GM23338 (cell line): ENCODE measurements at regions not wholly inside any gene's neighbourhood (a gene's known extent, or its start where the extent isn't known, plus 50 kb on each side); places are given as distances from the start of the nearest gene placed in this dataset.

Experiments
- ATAC-seq: fragments of 200-7000 bp; cut with Tn5 transposase; 3 replicates; pipeline ENCODE4 v1.9.1; 2020
- DNase-seq: peaks from one replicate; pipeline ENCODE4 v3.0.0-alpha.2; 2015; ENCODE audit warnings: low spot score
- H2AFZ ChIP-seq: fragments of 200-600 bp; sonication (generic); 2 replicates; pipeline ENCODE4 v1.8.0; 2016; ENCODE audit warnings: antibody characterized with exemption, mild to moderate bottlenecking, moderate library complexity
- H3F3A ChIP-seq: fragments of 200-600 bp; sonication (generic); replicated peaks from 2 replicates; pipeline ENCODE4 v1.8.0; 2017; ENCODE audit warnings: antibody characterized with exemption, mixed run types, low read depth
- H3K27ac ChIP-seq: fragments of 200-600 bp; sonication (generic); 2 replicates; pipeline ENCODE4 v1.6.1; 2016; ENCODE audit warnings: low read depth
- H3K27me3 ChIP-seq: fragments of 200-600 bp; sonication (generic); 2 replicates; pipeline ENCODE4 v1.8.0; 2016; ENCODE audit warnings: mild to moderate bottlenecking, mixed run types, moderate library complexity; ENCODE audit not compliant: insufficient read depth
- H3K36me3 ChIP-seq: fragments of 200-600 bp; sonication (generic); 2 replicates; pipeline ENCODE4 v1.8.0; 2016; ENCODE audit warnings: mild to moderate bottlenecking; ENCODE audit not compliant: insufficient read depth
- H3K4me1 ChIP-seq: fragments of 200-600 bp; sonication (generic); 2 replicates; pipeline ENCODE4 v1.8.0; 2016; ENCODE audit warnings: mild to moderate bottlenecking, moderate library complexity; ENCODE audit not compliant: insufficient read depth
- H3K4me2 ChIP-seq: fragments of 200-600 bp; sonication (generic); 2 replicates; pipeline ENCODE4 v1.7.1; 2017; ENCODE audit warnings: mixed run types
- H3K4me3 ChIP-seq: fragments of 200-600 bp; sonication (generic); 2 replicates; pipeline ENCODE4 v1.6.1; 2016; ENCODE audit warnings: mixed run types
- H3K79me2 ChIP-seq: fragments of 200-600 bp; sonication (generic); replicated peaks from 2 replicates; pipeline ENCODE4 v1.8.0; 2017; ENCODE audit warnings: mild to moderate bottlenecking; ENCODE audit not compliant: insufficient read depth
- H3K9me2 ChIP-seq: fragments of 200-600 bp; sonication (generic); 2 replicates; pipeline ENCODE4 v1.8.0; 2017; ENCODE audit not compliant: insufficient read depth
- H4K20me1 ChIP-seq: fragments of 200-600 bp; sonication (generic); replicated peaks from 2 replicates; pipeline ENCODE4 v1.8.0; 2017; ENCODE audit warnings: mild to moderate bottlenecking; ENCODE audit not compliant: insufficient read depth
- H3K27ac Mint-ChIP-seq: 2 replicates; pipeline ENCODE4 v1.8.0; 2020; ENCODE audit warnings: inconsistent platforms, mild to moderate bottlenecking, moderate library complexity, mixed read lengths
- H3K27me3 Mint-ChIP-seq: 3 replicates; pipeline ENCODE4 v1.8.0; 2022; ENCODE audit warnings: low read depth, mild to moderate bottlenecking, moderate library complexity, mixed read lengths, inconsistent platforms; ENCODE audit not compliant: insufficient read depth, poor library complexity
- H3K36me3 Mint-ChIP-seq: 3 replicates; pipeline ENCODE4 v1.8.0; 2021; ENCODE audit warnings: low read depth, mild to moderate bottlenecking, inconsistent platforms, moderate library complexity, mixed read lengths
- H3K4me1 Mint-ChIP-seq: 3 replicates; pipeline ENCODE4 v1.8.0; 2020; ENCODE audit warnings: mild to moderate bottlenecking, inconsistent platforms, mixed read lengths
- H3K4me3 Mint-ChIP-seq: 3 replicates; pipeline ENCODE4 v1.8.0; 2021; ENCODE audit warnings: moderate library complexity, mild to moderate bottlenecking, inconsistent platforms, mixed read lengths
- H3K9me3 Mint-ChIP-seq: 3 replicates; pipeline ENCODE4 v1.8.0; 2020; ENCODE audit warnings: moderate library complexity, mild to moderate bottlenecking, inconsistent platforms, mixed read lengths
- CREB1 ChIP-seq: fragments of 250-450 bp; sonication (Bioruptor Pico); IDR thresholded peaks from 2 replicates; pipeline ENCODE4 v1.5.0; 2020; ENCODE audit warnings: low read depth, mild to moderate bottlenecking, moderate library complexity
- EZH2 ChIP-seq: fragments of 200-600 bp; sonication (generic); IDR thresholded peaks from one replicate; pipeline ENCODE4 v1.8.0; 2017; ENCODE audit warnings: antibody characterized with exemption, mild to moderate bottlenecking, low read depth; ENCODE audit not compliant: unreplicated experiment
- EZH2phosphoT487 ChIP-seq: fragments of 200-600 bp; sonication (generic); IDR thresholded peaks from one replicate; pipeline ENCODE4 v1.8.1; 2018; ENCODE audit warnings: antibody characterized with exemption; ENCODE audit not compliant: unreplicated experiment
- NANOG ChIP-seq: IDR thresholded peaks from 2 replicates; pipeline ENCODE4 v1.6.1; 2016; ENCODE audit warnings: antibody characterized with exemption, borderline replicate concordance
- POLR2AphosphoS5 ChIP-seq: IDR thresholded peaks from 2 replicates; pipeline ENCODE4 v1.6.1; 2016; ENCODE audit warnings: antibody characterized with exemption, low read depth
- STAT1 ChIP-seq: IDR thresholded peaks from one replicate; pipeline ENCODE4 v1.6.1; 2016; ENCODE audit warnings: antibody characterized with exemption; ENCODE audit not compliant: unreplicated experiment
- ZNF331 ChIP-seq: fragments of 250-450 bp; sonication (Bioruptor Pico); IDR thresholded peaks from 2 replicates; pipeline ENCODE4 v1.5.0; 2020; ENCODE audit warnings: low read depth, mild to moderate bottlenecking, moderate library complexity
- TF ChIP-seq, protein P1 (sequence below): IDR thresholded peaks from 2 replicates; pipeline ENCODE4 v1.6.1; 2016; ENCODE audit warnings: antibody characterized with exemption
- TF ChIP-seq, protein P2 (sequence below): IDR thresholded peaks from one replicate; pipeline ENCODE4 v1.6.1; 2018; ENCODE audit warnings: antibody characterized with exemption; ENCODE audit not compliant: unreplicated experiment

DNA sequence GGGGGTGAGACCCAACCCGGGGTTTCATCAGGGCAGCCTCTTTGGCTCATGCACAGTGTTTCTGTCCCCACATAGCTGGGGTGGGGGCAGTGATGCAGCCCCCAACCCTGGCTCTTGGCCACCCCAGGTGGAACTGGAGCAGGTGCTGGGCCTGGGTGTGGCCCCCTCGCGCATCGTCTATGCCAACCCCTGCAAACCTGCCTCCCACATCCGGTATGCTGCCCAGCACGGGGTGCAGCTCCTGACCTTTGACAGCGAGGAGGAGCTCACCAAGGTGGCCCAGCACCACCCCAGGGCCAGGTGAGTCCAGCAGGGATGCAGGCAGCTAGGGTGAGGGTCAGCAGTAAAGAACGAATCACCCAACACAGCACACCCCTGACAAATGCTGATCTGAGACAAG lies 72.3 kb upstream of the TINAGL1 start (continued):
- TF ChIP-seq, protein P1, sequence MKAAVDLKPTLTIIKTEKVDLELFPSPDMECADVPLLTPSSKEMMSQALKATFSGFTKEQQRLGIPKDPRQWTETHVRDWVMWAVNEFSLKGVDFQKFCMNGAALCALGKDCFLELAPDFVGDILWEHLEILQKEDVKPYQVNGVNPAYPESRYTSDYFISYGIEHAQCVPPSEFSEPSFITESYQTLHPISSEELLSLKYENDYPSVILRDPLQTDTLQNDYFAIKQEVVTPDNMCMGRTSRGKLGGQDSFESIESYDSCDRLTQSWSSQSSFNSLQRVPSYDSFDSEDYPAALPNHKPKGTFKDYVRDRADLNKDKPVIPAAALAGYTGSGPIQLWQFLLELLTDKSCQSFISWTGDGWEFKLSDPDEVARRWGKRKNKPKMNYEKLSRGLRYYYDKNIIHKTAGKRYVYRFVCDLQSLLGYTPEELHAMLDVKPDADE = no peak
- TF ChIP-seq ZNF331 (CRISPR knock-in tag) (no peak), STAT1 (no peak), EZH2phosphoT487 (no peak)

DNA sequence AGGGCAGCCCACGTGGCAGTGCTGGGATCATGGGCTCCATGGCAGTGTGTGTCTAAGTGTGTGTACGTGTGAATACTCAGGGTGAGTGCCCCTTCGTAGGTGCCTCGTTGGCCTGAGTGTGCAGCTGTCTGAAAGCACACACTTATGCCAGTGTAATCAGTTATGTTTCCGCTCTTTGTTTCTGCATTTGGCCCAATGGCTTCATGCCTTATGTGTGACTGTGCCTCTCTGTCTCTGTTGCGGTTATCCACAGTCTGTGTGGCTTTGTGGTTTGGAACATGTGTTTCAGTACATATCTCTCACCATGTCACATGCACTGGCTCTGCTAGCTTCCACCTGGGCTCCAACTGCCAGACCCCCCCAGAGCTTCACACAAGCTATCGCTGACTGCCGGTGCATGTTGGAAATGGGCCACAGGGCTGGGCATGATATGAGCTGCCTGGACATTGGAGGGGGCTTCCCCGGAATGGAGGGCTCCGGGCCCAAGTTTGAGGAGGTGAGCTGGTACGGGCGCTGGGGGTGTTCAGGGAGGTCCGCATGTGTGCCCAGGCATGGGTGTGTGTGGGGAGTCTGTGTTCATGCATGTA lies 70.3 kb upstream of the TINAGL1 start:
- no peak overlapping the region for H3K27ac Mint-ChIP-seq
- H3K4me1 ChIP-seq = peaks cover 16% of the 10 kb centered on the region
- no peak overlapping the region for H3K4me3 ChIP-seq
- H3K27me3 ChIP-seq = no peaks in the 10 kb centered on the region
- no peaks in the 10 kb centered on the region for H3K36me3 ChIP-seq
- H3K4me1 Mint-ChIP-seq = peaks cover 28% of the 10 kb centered on the region
- no peaks in the 10 kb centered on the region for H3K36me3 Mint-ChIP-seq
- H3K4me2 ChIP-seq = no peak overlapping the region
- TF ChIP-seq NANOG = no peak
- peaks cover 9% of the 10 kb centered on the region for H3K27me3 Mint-ChIP-seq
- no peak overlapping the region for H3K27ac ChIP-seq
- no peaks in the 10 kb centered on the region for H4K20me1 ChIP-seq
- DNase-seq (no peak), ATAC-seq (no peak)
- H3K4me3 Mint-ChIP-seq = no peak overlapping the region
- no peaks in the 10 kb centered on the region for H3K9me3 Mint-ChIP-seq
- H3K79me2 ChIP-seq = no peaks in the 10 kb centered on the region
- no peaks in the 10 kb centered on the region for H3K9me2 ChIP-seq
- no peak overlapping the region for H2AFZ ChIP-seq
- H3F3A ChIP-seq = no peaks in the 10 kb centered on the region

DNA sequence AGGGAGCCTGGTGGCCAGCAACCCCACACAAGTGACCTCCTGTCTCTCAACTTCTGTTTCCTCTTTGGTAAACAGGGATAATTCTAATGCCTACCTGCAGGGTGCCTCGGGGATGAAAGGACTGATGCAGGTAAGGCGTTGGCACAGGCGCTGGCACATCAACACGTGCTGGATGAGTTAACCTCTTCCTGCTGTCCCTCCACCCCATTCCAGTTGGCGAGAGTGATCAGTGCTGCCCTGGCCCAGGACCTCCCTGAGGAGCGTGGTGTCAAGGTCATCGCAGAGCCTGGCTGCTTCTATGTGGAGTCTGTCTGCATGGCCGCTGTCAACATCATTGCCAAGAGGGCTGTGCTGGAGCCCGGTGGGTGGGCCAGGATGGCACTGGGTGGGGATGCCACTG lies 69.1 kb upstream of the TINAGL1 start:
- no peaks in the 10 kb centered on the region for H3K79me2 ChIP-seq
- ATAC-seq (no peak), DNase-seq (no peak)
- H3K4me3 Mint-ChIP-seq = no peak overlapping the region
- H4K20me1 ChIP-seq = no peaks in the 10 kb centered on the region
- H3K27ac ChIP-seq = no peak overlapping the region
- H3F3A ChIP-seq = no peaks in the 10 kb centered on the region
- H3K9me2 ChIP-seq = 0 out of 2 replicates have a peak, but pooled peaks cover 4% of the 10 kb centered on the region
- no peak for TF ChIP-seq POLR2AphosphoS5
- TF ChIP-seq EZH2 = no peak
- TF ChIP-seq CREB1 (CRISPR knock-in tag) = no peak
- TF ChIP-seq, protein P1 = no peak
- TF ChIP-seq STAT1 = no peak
- TF ChIP-seq, protein P2, sequence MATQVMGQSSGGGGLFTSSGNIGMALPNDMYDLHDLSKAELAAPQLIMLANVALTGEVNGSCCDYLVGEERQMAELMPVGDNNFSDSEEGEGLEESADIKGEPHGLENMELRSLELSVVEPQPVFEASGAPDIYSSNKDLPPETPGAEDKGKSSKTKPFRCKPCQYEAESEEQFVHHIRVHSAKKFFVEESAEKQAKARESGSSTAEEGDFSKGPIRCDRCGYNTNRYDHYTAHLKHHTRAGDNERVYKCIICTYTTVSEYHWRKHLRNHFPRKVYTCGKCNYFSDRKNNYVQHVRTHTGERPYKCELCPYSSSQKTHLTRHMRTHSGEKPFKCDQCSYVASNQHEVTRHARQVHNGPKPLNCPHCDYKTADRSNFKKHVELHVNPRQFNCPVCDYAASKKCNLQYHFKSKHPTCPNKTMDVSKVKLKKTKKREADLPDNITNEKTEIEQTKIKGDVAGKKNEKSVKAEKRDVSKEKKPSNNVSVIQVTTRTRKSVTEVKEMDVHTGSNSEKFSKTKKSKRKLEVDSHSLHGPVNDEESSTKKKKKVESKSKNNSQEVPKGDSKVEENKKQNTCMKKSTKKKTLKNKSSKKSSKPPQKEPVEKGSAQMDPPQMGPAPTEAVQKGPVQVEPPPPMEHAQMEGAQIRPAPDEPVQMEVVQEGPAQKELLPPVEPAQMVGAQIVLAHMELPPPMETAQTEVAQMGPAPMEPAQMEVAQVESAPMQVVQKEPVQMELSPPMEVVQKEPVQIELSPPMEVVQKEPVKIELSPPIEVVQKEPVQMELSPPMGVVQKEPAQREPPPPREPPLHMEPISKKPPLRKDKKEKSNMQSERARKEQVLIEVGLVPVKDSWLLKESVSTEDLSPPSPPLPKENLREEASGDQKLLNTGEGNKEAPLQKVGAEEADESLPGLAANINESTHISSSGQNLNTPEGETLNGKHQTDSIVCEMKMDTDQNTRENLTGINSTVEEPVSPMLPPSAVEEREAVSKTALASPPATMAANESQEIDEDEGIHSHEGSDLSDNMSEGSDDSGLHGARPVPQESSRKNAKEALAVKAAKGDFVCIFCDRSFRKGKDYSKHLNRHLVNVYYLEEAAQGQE = no peak
- TF ChIP-seq NANOG = no peak
- no peak for TF ChIP-seq ZNF331 (CRISPR knock-in tag)
- H3K4me1 ChIP-seq = peaks cover 16% of the 10 kb centered on the region
- H3K4me2 ChIP-seq = no peak overlapping the region
- H3K36me3 ChIP-seq = no peaks in the 10 kb centered on the region
- no peak overlapping the region for H2AFZ ChIP-seq
- H3K27ac Mint-ChIP-seq = no peak overlapping the region
- peaks cover 7% of the 10 kb centered on the region for H3K27me3 Mint-ChIP-seq
- peaks cover 28% of the 10 kb centered on the region for H3K4me1 Mint-ChIP-seq
- no peak overlapping the region for H3K4me3 ChIP-seq
- H3K9me3 Mint-ChIP-seq = no peaks in the 10 kb centered on the region
- H3K36me3 Mint-ChIP-seq = no peaks in the 10 kb centered on the region
- H3K27me3 ChIP-seq = no peaks in the 10 kb centered on the region
